GM23248 (cell line): ENCODE measurements at regions not wholly inside any gene's neighbourhood (a gene's known extent, or its start where the extent isn't known, plus 50 kb on each side); places are given as distances from the start of the nearest gene placed in this dataset.

Source experiments
- DNase-seq: peaks from one replicate; pipeline ENCODE4 v3.0.0-alpha.2; 2015
- H2AFZ ChIP-seq: fragments of 200-600 bp; sonication (generic); 2 replicates; pipeline ENCODE4 v1.6.1; 2016; ENCODE audit warnings: antibody characterized with exemption
- H3F3A ChIP-seq: fragments of 200-600 bp; sonication (generic); 2 replicates; pipeline ENCODE4 v1.6.1; 2016; ENCODE audit warnings: mild to moderate bottlenecking, antibody characterized with exemption, mixed run types; ENCODE audit not compliant: insufficient read depth
- H3K27ac ChIP-seq: fragments of 200-600 bp; sonication (generic); 2 replicates; pipeline ENCODE4 v1.5.1; 2016; ENCODE audit warnings: mild to moderate bottlenecking
- H3K27me3 ChIP-seq: fragments of 200-600 bp; sonication (generic); replicated peaks from 2 replicates; pipeline ENCODE4 v1.6.1; 2016; ENCODE audit warnings: mild to moderate bottlenecking; ENCODE audit not compliant: insufficient read depth
- H3K36me3 ChIP-seq: fragments of 200-600 bp; sonication (generic); 2 replicates; pipeline ENCODE4 v1.6.1; 2016; ENCODE audit warnings: low read depth, mild to moderate bottlenecking
- H3K4me1 ChIP-seq: fragments of 200-600 bp; sonication (generic); 2 replicates; pipeline ENCODE4 v1.6.1; 2016; ENCODE audit warnings: mild to moderate bottlenecking; ENCODE audit not compliant: insufficient read depth
- H3K4me2 ChIP-seq: fragments of 200-600 bp; sonication (generic); one replicate; pipeline ENCODE4 v1.6.1; 2016; ENCODE audit warnings: mild to moderate bottlenecking; ENCODE audit not compliant: unreplicated experiment
- H3K4me3 ChIP-seq: fragments of 200-600 bp; sonication (generic); 2 replicates; pipeline ENCODE4 v1.5.1; 2016; ENCODE audit warnings: mild to moderate bottlenecking
- H3K79me2 ChIP-seq: fragments of 200-600 bp; sonication (generic); 2 replicates; pipeline ENCODE4 v1.6.1; 2016; ENCODE audit warnings: mild to moderate bottlenecking; ENCODE audit not compliant: insufficient read depth
- H3K9ac ChIP-seq: fragments of 200-600 bp; sonication (generic); 2 replicates; pipeline ENCODE4 v1.6.1; 2016; ENCODE audit warnings: mild to moderate bottlenecking
- H3K9me2 ChIP-seq: fragments of 200-600 bp; sonication (generic); 2 replicates; pipeline ENCODE4 v1.6.1; 2016; ENCODE audit warnings: mixed run types, mild to moderate bottlenecking, moderate library complexity; ENCODE audit not compliant: insufficient read depth
- H3K9me3 ChIP-seq: fragments of 200-600 bp; sonication (generic); one replicate; pipeline ENCODE4 v1.6.1; 2017; ENCODE audit warnings: low read depth
- H4K20me1 ChIP-seq: fragments of 200-600 bp; sonication (generic); 2 replicates; pipeline ENCODE4 v1.6.0; 2016; ENCODE audit not compliant: insufficient read depth
- EZH2 ChIP-seq: fragments of 200-600 bp; sonication (generic); IDR thresholded peaks from 2 replicates; pipeline ENCODE4 v1.6.1; 2018; ENCODE audit warnings: antibody characterized with exemption, mild to moderate bottlenecking; ENCODE audit not compliant: insufficient read depth, poor library complexity, severe bottlenecking
- EZH2phosphoT487 ChIP-seq: fragments of 200-600 bp; sonication (generic); IDR thresholded peaks from 2 replicates; pipeline ENCODE4 v1.6.1; 2018; ENCODE audit warnings: antibody characterized with exemption, moderate library complexity, mild to moderate bottlenecking, low read depth; ENCODE audit not compliant: insufficient read depth
- WGBS, 2 experiments: methylation state at CpG; one replicate each; pipeline ENCODE4 v1.1.6; 2015 to 2017; ENCODE audit warnings: low lambda C conversion rate in 2 of 2, low coverage in 1 of 2; ENCODE audit errors: missing lambda C conversion rate in 2 of 2; 5-methylcytosine and 5-hydroxymethylcytosine counted together
- in situ Hi-C: fragments of 300-500 bp; cut with MboI; formaldehyde crosslinking; loops from 2 replicates; pipeline ENCODE4 v1.15.0; 2020

GRCh38 chr3:144645300-144645699 is 673.7 kb downstream of the DIPK2A start:
- WGBS, 2 experiments = 18 to 19% methylated on average over 1 of the region's 1 CpG
- no peak overlapping the region for H3K4me2 ChIP-seq
- H3K9ac ChIP-seq = no peak overlapping the region
- no peak overlapping the region for H3K27ac ChIP-seq
- peaks cover 7% of the 10 kb centered on the region; the same call in 1 of the 2 replicates for H3F3A ChIP-seq
- DNase-seq = no peak
- H3K27me3 ChIP-seq = no peaks in the 10 kb centered on the region
- in situ Hi-C loops = no loop called here
- no peak overlapping the region for H3K4me3 ChIP-seq
- H3K9me2 ChIP-seq = no peaks in the 10 kb centered on the region
- H3K4me1 ChIP-seq = peaks cover 17% of the 10 kb centered on the region
- no peaks in the 10 kb centered on the region for H3K36me3 ChIP-seq
- H3K79me2 ChIP-seq = no peaks in the 10 kb centered on the region
- no peaks in the 10 kb centered on the region for H3K9me3 ChIP-seq
- no peaks in the 10 kb centered on the region for H4K20me1 ChIP-seq
- no peak overlapping the region for H2AFZ ChIP-seq
- TF ChIP-seq EZH2 (no peak), EZH2phosphoT487 (no peak)

DNA sequence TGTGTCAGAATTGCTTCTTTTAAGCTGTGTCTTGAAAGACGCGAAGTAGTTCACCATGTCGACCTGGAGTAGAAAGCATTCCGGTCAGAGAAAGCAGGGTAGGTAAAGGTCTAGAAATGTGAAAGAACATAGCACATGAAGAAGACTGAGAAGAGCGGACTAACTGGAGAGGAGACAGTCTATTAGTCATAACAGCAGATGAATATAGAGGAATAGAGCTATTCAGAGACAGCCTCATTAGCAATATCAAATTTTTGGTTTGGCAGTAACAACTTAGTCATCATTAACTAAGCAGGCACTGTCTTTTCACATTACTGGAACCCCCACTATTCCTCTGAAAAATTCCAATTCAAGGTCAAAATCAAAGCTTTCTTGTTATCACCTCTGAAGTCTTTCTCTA is 678.8 kb downstream of the DIPK2A start:
- Histone ChIP-seq H3F3A (peaks cover 6% of the 10 kb centered on the region; the same call in 1 of the 2 replicates), H3K9me3 (no peaks in the 10 kb centered on the region)
- 89 to 91% methylated on average over 5 of the region's 5 CpGs for WGBS, 2 experiments

GRCh38 chr3:144652573-144652972 is 681.0 kb downstream of the DIPK2A start:
- TF ChIP-seq EZH2phosphoT487 = no peak
- TF ChIP-seq EZH2 = no peak
- in situ Hi-C loops = no loop called here
- H3F3A ChIP-seq = peaks cover 6% of the 10 kb centered on the region; the same call in 1 of the 2 replicates
- no peaks in the 10 kb centered on the region for H3K27me3 ChIP-seq
- no peak overlapping the region for H2AFZ ChIP-seq
- peak; percentile 84 for DNase-seq
- H3K27ac ChIP-seq = 0 out of 2 replicates have a peak overlapping the region, but pooled peaks have one; percentile 13
- H3K4me3 ChIP-seq = no peak overlapping the region
- H3K9me3 ChIP-seq = no peaks in the 10 kb centered on the region
- H3K79me2 ChIP-seq = no peaks in the 10 kb centered on the region
- H3K4me2 ChIP-seq = peak overlapping the region; percentile 20
- no peaks in the 10 kb centered on the region for H3K36me3 ChIP-seq
- H4K20me1 ChIP-seq = no peaks in the 10 kb centered on the region
- 0 to 1% methylated on average over 2 of the region's 2 CpGs for WGBS, 2 experiments
- H3K9me2 ChIP-seq = no peaks in the 10 kb centered on the region
- H3K4me1 ChIP-seq = peaks cover 23% of the 10 kb centered on the region
- no peak overlapping the region for H3K9ac ChIP-seq

More for the DNA sequence above, 678.8 kb downstream of the DIPK2A start:
- Histone ChIP-seq H3K4me1 (peaks cover 23% of the 10 kb centered on the region), H3K9ac (no peak overlapping the region), H3K27me3 (no peaks in the 10 kb centered on the region), H3K79me2 (no peaks in the 10 kb centered on the region), H3K9me2 (no peaks in the 10 kb centered on the region), H3K27ac (no peak overlapping the region), H2AFZ (no peak overlapping the region), H3K36me3 (no peaks in the 10 kb centered on the region), H4K20me1 (no peaks in the 10 kb centered on the region), H3K4me3 (no peak overlapping the region), H3K4me2 (no peak overlapping the region)
- DNase-seq = peak; percentile 38
- in situ Hi-C loops = no loop called here
- TF ChIP-seq EZH2phosphoT487 = no peak
- TF ChIP-seq EZH2 = no peak

DNA sequence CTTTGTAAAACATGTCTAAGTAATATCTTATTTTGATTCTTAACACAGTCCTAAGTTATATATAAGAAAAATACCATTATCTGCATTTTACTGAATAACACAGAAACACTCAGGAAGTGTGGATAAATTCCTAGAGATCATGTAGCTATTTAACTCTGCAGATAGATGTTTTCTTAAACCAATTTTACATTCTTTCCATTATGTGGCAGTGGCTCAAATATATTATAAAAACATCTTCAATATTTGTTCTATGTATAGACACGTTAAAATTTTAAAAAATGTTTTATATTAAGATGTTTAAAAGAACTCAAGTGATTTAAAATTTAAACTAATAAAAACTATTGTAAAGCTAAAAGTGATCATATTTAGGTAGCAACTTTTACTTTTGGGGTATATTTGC is 683.8 kb downstream of the DIPK2A start:
- H3K79me2 ChIP-seq = no peaks in the 10 kb centered on the region
- no peak overlapping the region for H3K9ac ChIP-seq
- no peaks in the 10 kb centered on the region for H3K9me2 ChIP-seq
- H3K4me2 ChIP-seq = no peak overlapping the region
- DNase-seq = no peak
- TF ChIP-seq EZH2phosphoT487 (no peak), EZH2 (no peak)
- no peaks in the 10 kb centered on the region for H3K9me3 ChIP-seq
- no peaks in the 10 kb centered on the region for H3K27me3 ChIP-seq
- H4K20me1 ChIP-seq = no peaks in the 10 kb centered on the region
- WGBS, 2 experiments = 13 to 16% methylated on average over 1 of the region's 1 CpG
- in situ Hi-C loops = no loop called here
- no peak overlapping the region for H3K4me3 ChIP-seq
- H3K36me3 ChIP-seq = no peaks in the 10 kb centered on the region
- H3K4me1 ChIP-seq = peaks cover 18% of the 10 kb centered on the region
- peaks cover 6% of the 10 kb centered on the region; the same call in 1 of the 2 replicates for H3F3A ChIP-seq
- no peak overlapping the region for H3K27ac ChIP-seq
- H2AFZ ChIP-seq = no peak overlapping the region

GRCh38 chr3:144660186-144660585 is 688.6 kb downstream of the DIPK2A start:
- Histone ChIP-seq H3K9me3 (no peaks in the 10 kb centered on the region), H3K9ac (no peak overlapping the region), H3F3A (no peaks in the 10 kb centered on the region), H3K4me3 (no peak overlapping the region), H3K79me2 (no peaks in the 10 kb centered on the region), H3K27me3 (no peaks in the 10 kb centered on the region), H3K9me2 (no peaks in the 10 kb centered on the region), H3K36me3 (no peaks in the 10 kb centered on the region), H2AFZ (no peak overlapping the region), H3K4me2 (no peak overlapping the region), H4K20me1 (no peaks in the 10 kb centered on the region), H3K4me1 (no peaks in the 10 kb centered on the region), H3K27ac (no peak overlapping the region)
- in situ Hi-C loops = no loop called here
- no peak for DNase-seq
- 86 to 95% methylated on average over 1 of the region's 1 CpG for WGBS, 2 experiments
- TF ChIP-seq EZH2phosphoT487 (no peak), EZH2 (no peak)
